GM19467 (cell line): ENCODE measurements at regions not wholly inside any gene's neighbourhood (a gene's known extent, or its start where the extent isn't known, plus 50 kb on each side); places are given as distances from the start of the nearest gene placed in this dataset.
A peak's percentile ranks its signal among the peaks of the same experiment; 100 is the strongest.
"Not testable (repeated sequence)": the region's sequence is repeated elsewhere in the genome, so short reads cannot be mapped to it uniquely, and the experiment has no call there.

Experiments used
- ATAC-seq: cut with Tn5 transposase; IDR thresholded peaks from one replicate; pipeline ENCODE4 v1.9.1; 2021; ENCODE audit warnings: mild to moderate bottlenecking, moderate library complexity; ENCODE audit not compliant: unreplicated experiment

DNA sequence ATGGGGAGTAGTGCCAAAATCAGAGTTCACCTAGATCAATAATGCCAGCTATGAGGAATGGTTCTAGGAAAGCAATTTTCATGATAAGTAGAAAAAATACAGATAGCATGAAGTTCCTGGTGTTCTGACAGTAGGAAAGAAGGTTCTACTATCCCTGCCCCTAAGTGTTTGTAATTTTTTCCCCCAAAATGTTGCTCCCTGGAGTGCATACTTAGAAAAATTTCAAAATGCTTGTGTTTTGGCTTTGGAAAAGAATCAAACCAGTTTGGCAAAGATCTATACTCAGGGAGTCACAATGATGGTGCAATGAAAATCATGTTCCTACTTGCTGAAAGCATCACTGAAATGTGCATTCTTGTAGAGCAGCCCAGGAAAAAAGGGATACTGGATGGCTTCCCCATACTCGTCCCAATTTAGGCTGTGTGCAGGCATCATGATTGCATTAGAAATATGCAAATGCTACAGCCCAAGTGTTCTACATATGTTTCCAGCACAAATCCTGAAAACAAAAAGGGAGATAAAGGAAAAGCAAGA lies 74.7 kb downstream of the LPAR4 start:
- no peak for ATAC-seq

DNA sequence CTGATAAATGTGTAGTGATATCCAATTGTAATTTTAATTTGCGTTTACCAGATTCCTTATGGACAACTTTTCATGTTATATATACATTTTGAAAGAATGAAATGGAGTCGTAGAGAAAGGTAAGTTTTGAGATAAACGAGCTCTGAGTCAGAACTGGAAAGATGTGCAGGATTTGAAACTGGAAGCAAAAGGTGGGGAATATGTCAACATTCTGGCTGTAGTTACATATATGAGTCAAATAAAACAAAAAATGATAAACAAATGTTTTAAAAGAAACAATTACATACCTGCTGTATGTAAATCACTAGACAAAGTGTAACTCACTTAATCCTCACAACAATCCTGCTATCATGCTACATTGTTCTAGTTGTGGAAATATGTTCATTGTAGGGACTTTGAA lies 84.0 kb downstream of the LPAR4 start:
- no peak for ATAC-seq

DNA sequence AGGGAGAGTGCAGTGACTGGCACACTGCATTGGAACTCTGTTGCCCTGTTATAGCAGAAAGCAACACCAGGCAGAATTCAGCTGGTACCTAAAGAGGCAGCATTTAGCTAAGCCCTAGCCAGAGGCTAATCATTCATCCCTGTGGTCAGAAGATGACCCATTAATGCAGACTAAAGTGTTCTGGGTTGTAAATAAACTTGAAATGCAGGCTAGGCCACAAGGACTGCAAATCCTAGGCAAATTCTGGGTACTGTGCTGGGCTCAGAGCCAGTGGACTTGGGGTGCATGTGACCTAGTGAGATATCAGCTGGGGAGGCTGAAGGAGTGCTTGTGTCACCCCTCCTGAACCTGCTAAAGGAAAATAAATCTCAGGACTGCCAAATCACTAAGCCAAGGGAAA lies 91.2 kb downstream of the LPAR4 start:
- ATAC-seq: peak; percentile 74

DNA sequence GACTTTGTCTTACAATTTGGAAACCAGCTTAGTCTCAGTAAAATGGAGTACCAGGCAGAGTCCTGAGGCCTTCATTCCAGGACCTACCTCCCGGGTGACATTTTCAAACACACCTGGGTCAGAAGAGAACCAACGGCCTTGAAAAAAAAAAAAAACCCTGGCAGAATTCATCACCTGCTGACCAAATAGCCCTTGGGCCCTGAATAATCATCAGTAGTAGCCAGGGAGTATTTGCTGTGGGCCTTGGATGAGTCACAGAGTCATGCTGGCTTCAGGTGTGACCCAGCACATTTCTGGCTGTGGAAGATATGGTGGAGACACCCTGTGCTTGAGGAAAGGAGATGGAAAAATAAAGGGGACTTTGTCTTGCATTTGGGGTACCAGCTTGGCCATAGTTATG lies 92.2 kb downstream of the LPAR4 start:
- no peak for ATAC-seq

DNA sequence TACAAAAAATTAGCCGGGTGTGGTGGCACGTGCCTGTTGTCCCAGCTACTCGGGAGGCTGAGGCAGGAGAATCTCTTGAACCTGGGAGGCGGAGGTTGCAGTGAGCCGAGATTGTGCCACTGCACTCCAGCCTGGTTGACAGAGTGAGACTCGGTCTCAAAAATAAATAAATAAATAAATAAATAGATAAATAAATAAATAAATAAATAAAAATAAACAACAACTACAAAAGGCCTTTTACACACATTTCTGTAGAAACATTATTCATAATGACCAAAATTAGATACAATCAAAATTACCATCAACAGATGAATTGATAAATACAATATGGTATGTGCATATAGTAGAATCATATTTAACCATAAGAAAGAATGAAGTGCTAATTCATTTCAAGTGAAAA lies 96.7 kb downstream of the LPAR4 start:
- ATAC-seq: not testable (repeated sequence)

DNA sequence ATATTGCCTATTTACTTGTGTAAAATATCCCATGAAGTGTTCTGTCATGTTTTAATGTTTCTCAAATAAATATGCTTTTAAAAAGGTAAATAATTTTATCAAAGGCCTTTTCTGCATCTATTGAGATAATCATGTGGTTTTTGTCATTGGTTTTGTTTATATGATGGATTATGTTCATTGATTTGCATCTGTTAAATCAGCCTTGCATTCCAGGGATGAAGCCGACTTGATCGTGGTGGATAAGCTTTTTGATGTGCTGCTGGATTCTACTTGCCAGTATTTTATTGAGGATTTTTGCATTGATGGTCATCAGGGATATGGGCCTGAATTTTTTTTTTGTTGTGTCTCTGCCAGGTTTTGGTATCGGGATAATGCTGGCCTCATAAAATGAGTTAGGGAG lies 63.9 kb upstream of the P2RY10 start:
- ATAC-seq: not testable (repeated sequence)

DNA sequence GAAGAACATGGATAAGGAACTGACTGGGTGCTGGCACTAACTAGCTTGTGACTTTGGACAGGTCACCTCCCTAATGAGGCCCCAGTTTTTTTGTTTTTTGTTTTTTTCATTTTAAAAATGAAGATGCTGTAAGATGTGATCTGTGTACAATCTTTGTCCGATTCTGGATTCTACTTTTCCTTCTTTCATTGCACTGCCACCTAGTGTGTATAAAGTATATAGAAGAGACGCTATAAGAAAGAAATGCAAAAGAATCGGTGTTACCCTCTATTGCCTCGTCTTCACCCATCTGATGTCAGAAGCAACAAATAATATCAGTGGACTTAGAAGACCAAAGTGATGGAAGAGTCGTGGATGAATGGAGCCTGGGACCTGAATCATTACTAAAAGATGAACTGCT lies 58.6 kb upstream of the P2RY10 start:
- ATAC-seq: no peak
